Stimulated activated CD4-positive, alpha-beta T cell treated with anti-CD3 and anti-CD28 coated beads, Interleukin-2, amount 100 ng/mL, for 24 hours (primary cell): ENCODE measurements at regions not wholly inside any gene's neighbourhood (a gene's known extent, or its start where the extent isn't known, plus 50 kb on each side); places are given as distances from the start of the nearest gene placed in this dataset.
"Not testable (repeated sequence)": the region's sequence is repeated elsewhere in the genome, so short reads cannot be mapped to it uniquely, and the experiment has no call there.

ENCODE experiments used
- DNase-seq, 2 donors: peaks; one replicate each; pipeline ENCODE4 v3.0.0-alpha.2; 2020

DNA sequence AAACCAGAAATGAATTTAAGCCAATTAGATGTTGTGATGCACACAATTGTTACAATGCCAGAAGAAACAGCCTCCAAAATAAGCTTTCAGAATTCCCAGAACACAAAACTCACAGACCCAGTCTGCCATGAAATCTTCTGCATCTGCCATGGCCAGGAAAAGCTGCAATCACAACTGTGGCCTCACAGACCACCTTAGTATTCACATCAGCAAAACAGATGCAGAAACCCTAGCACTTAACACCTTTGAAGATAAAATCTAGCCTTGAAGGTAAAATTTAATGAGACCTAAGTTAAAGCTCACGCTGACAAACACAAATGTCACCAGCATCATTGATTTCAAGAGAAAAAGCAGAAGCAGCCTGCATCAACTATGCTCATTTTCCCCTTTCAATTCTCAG, 566.8 kb upstream of the TMPRSS15 start:
- no peak for DNase-seq

- DNase-seq: no peak
Measured at GRCh38 chr21:18970941-18971340, 567.4 kb upstream of the TMPRSS15 start.

GRCh38 chr21:18985584-18985983, 582.0 kb upstream of the TMPRSS15 start:
- DNase-seq: no peak

DNA sequence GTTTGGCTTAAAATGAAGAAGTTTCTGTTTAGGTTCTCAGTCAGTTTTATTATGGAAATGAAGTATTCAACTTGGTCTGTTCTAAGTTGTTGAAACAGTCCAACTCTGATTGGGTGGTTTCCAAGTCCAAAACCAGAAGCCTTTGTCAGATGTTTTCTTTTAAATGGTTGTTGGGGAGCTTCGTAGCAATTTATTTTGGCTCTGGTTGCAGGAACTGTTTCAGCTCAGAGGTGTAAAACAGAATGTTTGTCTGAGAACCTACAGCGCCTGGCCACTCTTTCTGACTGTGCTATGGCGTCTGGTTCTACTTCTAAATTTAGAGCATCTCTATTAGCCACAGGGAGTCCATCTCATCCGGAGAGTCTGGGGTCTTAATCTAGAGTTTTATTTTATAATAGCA, 582.6 kb upstream of the TMPRSS15 start:
- DNase-seq: no peak

DNA sequence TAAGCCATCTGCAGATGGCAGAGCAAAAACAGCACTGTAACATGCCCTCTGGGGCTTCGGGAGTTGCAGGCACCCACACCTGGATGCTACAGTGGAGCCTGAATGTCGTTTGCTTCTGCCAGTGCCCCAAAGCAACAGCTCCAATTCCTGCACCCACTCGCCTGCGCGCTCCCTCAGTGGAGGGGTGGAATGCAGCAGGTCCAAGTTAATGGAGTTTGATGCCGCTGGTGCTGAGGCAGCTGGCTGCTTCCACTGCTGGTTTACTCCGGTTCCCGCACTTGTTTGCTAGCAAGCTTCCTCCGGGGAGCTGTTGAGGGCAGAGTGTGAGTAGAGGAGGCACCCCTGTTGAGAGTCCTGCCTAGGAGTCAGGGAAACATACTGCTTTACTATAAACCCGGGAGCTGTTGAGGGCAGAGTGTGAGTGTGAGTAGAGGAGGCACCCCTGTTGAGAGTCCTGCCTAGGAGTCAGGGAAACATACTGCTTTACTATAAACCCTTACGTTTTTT, 584.0 kb upstream of the TMPRSS15 start:
- DNase-seq: no peak

GRCh38 chr21:18989953-18990495, 586.4 kb upstream of the TMPRSS15 start:
- DNase-seq: no peak

DNA sequence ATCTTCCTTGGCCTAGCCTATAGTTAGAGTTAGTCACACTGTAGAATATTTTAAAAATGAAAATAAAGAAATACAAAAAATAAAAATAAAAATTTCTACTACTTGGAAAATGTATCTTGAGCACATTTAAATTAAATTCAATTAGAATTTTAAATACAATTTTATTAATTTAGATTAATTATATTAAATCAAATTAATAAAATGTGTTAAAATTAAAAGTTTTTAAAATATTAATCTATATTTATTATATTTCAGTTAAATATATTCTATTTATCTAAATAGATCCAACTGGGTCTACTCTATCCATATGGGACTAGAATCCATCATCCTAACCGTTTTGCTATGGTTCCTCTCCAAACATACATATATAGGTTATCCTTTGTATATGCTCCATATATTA, 588.3 kb upstream of the TMPRSS15 start:
- DNase-seq: no peak

GRCh38 chr21:19010251-19010650, 606.7 kb upstream of the TMPRSS15 start:
- no peak for DNase-seq

DNA sequence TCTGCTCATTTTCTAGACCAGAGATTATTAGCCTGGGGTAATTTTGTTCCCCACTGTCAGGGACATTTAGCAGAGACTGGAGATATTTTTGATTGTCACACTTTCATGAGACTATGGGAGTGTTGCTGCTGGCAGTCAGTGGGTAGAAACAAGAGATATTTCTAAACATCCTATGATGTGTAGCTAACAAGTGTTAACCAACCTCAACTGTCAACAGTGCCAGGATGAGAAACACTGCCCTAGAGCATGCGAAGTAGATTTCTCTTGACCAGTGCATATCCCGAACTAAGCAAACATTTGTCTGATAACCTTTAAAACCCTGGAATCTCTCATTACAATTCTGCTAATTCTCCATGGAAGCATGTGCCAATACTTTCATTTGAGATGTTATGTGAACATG, 607.4 kb upstream of the TMPRSS15 start:
- DNase-seq: no peak

- DNase-seq: no peak
Measured at GRCh38 chr21:19011451-19011850, 607.9 kb upstream of the TMPRSS15 start.

- DNase-seq: no peak
Measured at GRCh38 chr21:19013916-19014315, 610.3 kb upstream of the TMPRSS15 start.

DNA sequence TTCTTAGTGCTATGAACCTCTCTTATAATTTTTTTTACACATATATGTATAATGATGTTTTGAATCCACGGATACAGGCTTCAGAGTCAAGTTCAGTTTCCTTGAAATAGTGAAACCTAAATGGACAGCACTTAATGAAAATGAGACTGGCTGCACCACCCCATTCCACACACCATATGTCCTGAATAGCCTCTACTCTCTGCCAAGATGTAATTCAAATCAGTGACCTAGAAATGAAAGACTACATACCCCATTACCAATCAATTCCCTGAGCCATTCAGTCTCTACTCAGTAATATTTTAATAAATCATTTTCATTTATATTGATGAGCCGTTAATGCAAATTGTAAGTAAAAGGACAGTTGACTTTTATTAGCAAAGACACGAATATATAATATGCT, 614.9 kb upstream of the TMPRSS15 start:
- DNase-seq: no peak

DNA sequence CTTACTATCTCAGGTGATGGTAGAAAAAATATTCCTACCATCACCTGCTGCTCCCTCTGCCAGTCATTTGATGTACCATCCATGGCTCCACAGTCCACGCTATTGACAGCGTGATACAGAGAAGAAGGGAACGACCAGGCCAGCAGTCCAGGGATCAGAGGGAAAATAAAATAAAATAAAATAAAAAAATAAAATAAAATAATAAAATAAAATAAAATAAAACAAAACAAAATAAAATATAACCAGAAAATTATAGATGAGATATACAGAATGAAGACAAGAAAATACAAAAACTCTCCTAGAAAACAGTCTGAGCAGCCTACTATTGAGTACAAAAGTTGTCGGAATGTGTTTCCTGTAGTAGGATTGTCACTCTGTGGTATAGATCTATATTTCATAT, 619.4 kb upstream of the TMPRSS15 start:
- no peak for DNase-seq

GRCh38 chr21:19026911-19027310, 623.3 kb upstream of the TMPRSS15 start:
- DNase-seq: no peak

GRCh38 chr21:19029816-19030215, 626.2 kb upstream of the TMPRSS15 start:
- DNase-seq: no peak

DNA sequence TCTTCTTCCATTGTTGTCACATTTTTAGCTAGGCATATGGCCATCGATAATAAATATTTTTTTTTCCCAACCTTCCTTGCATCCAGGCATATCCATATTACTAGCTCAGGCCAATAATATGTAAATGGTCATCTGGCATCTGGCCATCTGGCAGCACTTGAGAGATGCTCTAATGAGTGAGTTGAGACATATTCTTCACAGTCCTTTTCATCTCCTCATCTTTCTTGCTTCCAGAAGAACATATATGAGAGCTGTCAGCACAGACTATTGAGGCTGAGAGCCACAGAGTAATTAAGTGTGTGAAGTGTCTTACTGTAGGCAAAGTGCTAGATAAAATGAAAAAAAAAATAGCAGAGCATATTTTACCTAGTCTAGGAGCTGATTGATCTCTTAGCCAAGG, 628.4 kb upstream of the TMPRSS15 start:
- DNase-seq: no peak

GRCh38 chr21:19034041-19034440, 630.5 kb upstream of the TMPRSS15 start:
- no peak for DNase-seq

DNA sequence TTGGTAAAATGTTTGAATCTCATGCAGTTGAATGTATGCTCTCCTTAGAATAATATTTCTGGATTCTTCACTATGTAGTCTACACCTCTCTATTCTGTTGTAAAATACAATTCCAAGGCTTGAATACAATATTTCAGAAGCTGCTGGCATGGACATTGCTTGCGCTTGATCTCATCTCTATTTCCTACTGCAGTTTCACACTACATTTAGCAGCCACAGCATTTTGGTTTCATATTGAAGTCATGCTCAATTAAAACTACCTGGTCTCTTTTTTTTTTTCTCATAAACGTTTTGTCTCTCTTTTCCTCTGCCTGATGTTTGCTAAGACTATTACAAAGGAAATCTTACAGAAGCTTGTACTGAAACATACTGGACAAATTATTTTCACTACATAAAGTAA, 631.0 kb upstream of the TMPRSS15 start:
- no peak for DNase-seq

- DNase-seq: no peak
Measured at GRCh38 chr21:19045876-19046275, 642.3 kb upstream of the TMPRSS15 start.

GRCh38 chr21:19048098-19048672, 644.6 kb upstream of the TMPRSS15 start:
- DNase-seq: no peak

- DNase-seq: no peak
Measured at GRCh38 chr21:19049567-19049966, 646.0 kb upstream of the TMPRSS15 start.

GRCh38 chr21:19065164-19065563, 661.6 kb upstream of the TMPRSS15 start:
- no peak for DNase-seq

GRCh38 chr21:19076031-19076430, 672.4 kb upstream of the TMPRSS15 start:
- no peak for DNase-seq

- DNase-seq: no peak
Measured at GRCh38 chr21:19109694-19110093, 706.1 kb upstream of the TMPRSS15 start.

- DNase-seq: not testable (repeated sequence)
Measured at GRCh38 chr21:19119259-19119658, 715.7 kb upstream of the TMPRSS15 start.
